ENCODE measurements at regions not wholly inside any gene's neighbourhood (a gene's known extent, or its start where the extent isn't known, plus 50 kb on each side); places are given as distances from the start of the nearest gene placed in this dataset.

DNA sequence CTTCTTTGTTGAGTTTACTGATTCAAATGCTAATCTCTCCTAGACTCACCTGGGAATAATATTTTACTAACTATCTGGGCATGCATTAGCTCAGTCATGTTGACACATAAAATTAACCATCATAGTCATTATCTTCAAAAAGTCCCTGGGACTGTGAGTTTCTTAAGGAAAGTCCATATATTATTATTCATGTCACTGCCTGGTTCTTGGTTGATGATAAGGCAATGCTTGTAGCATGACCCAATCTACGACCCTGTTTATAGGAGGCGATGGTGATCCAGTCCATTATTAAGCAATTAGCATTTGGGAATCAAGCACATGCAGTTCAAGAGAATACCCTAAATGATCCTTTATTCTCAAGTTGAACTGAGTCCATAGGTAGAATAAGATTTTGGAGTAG, 54.8 kb upstream of the MPHOSPH6 start:
- TF ChIP-seq, protein P1, sequence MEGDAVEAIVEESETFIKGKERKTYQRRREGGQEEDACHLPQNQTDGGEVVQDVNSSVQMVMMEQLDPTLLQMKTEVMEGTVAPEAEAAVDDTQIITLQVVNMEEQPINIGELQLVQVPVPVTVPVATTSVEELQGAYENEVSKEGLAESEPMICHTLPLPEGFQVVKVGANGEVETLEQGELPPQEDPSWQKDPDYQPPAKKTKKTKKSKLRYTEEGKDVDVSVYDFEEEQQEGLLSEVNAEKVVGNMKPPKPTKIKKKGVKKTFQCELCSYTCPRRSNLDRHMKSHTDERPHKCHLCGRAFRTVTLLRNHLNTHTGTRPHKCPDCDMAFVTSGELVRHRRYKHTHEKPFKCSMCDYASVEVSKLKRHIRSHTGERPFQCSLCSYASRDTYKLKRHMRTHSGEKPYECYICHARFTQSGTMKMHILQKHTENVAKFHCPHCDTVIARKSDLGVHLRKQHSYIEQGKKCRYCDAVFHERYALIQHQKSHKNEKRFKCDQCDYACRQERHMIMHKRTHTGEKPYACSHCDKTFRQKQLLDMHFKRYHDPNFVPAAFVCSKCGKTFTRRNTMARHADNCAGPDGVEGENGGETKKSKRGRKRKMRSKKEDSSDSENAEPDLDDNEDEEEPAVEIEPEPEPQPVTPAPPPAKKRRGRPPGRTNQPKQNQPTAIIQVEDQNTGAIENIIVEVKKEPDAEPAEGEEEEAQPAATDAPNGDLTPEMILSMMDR (IDR thresholded peaks at IDR 0.05) = no peak
- Histone ChIP-seq H3K9me3 (no peaks in the 10 kb centered on the region), H3K4me3 (no peak overlapping the region), H3K36me3 (no peaks in the 10 kb centered on the region), H3K27ac (no peak overlapping the region), H3K27me3 (no peaks in the 10 kb centered on the region), H3K4me1 (no peaks in the 10 kb centered on the region), H3K9ac (ENCODE audit: low read depth in 2 of 2, low read length in 2 of 2) (no peak overlapping the region)
- intact Hi-C loops (cut with DNase I) = no loop called here
- no peak for DNase-seq

DNA sequence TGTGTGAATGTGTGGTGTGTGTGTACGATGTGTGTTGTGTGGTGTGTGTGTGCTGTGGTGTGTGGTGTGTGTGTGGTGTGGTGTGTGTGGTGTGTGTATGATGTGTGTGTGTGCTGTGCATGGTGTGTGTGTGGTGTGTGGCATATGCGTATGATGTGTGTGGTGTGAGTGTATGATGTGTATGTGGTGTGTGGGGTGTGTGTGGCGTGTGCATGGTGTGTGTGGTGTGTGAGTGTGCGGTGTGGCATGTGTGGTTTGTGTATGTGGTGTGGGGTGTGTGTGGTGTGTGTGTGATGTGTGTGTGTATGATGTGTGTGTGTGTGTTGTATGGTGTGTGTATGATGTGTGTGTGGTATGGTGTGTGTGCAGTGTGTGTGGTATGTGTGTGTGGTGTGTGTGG, 50.5 kb upstream of the MPHOSPH6 start:
- TF ChIP-seq, protein P1 (IDR thresholded peaks at IDR 0.05) = no peak
- intact Hi-C loops (cut with DNase I) = no loop called here
- no peak for DNase-seq

More for the DNA sequence above, 50.5 kb upstream of the MPHOSPH6 start:
- Histone ChIP-seq H3K27me3 (no peaks in the 10 kb centered on the region), H3K27ac (no peak overlapping the region), H3K9me3 (no peaks in the 10 kb centered on the region), H3K4me1 (no peaks in the 10 kb centered on the region), H3K36me3 (no peaks in the 10 kb centered on the region), H3K9ac (ENCODE audit: low read depth in 2 of 2, low read length in 2 of 2) (no peak overlapping the region), H3K4me3 (no peak overlapping the region)

Measured in colonic mucosa (tissue), 4 donors.